DND-41 (cell line): ENCODE measurements at regions not wholly inside any gene's neighbourhood (a gene's known extent, or its start where the extent isn't known, plus 50 kb on each side); places are given as distances from the start of the nearest gene placed in this dataset.

Source experiments
- EZH2 ChIP-seq: IDR thresholded peaks from 3 replicates; pipeline ENCODE4 v1.6.1; 2012; ENCODE audit warnings: borderline replicate concordance, low read depth, mild to moderate bottlenecking, moderate library complexity, low read length, inconsistent platforms; ENCODE audit not compliant: severe bottlenecking
- TF ChIP-seq, protein P1 (sequence below): IDR thresholded peaks from 2 replicates; pipeline ENCODE4 v1.5.1; 2012; ENCODE audit warnings: borderline replicate concordance, low read length, moderate library complexity, mild to moderate bottlenecking; ENCODE audit not compliant: poor library complexity, severe bottlenecking; ENCODE audit errors: extremely low read depth

DNA sequence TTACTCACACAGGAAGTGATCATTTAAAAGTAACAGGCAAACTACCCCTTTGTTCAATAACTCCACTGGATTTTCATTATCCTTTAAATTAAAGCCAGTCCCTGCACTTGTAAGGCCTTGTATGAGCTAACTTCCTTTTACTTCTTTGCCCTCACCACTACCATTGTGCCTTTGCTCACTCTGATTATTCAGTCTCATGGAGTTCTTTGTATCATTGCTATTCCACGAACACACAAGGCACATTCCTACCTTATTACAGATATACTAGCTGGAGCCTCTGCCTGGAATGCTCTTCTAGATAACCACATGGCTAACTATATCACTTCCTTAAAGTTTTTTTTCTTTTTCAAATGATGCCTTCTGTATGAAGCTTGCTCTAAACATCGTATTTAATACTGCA is 748.6 kb upstream of the HS3ST5 start:
- TF ChIP-seq, protein P1, sequence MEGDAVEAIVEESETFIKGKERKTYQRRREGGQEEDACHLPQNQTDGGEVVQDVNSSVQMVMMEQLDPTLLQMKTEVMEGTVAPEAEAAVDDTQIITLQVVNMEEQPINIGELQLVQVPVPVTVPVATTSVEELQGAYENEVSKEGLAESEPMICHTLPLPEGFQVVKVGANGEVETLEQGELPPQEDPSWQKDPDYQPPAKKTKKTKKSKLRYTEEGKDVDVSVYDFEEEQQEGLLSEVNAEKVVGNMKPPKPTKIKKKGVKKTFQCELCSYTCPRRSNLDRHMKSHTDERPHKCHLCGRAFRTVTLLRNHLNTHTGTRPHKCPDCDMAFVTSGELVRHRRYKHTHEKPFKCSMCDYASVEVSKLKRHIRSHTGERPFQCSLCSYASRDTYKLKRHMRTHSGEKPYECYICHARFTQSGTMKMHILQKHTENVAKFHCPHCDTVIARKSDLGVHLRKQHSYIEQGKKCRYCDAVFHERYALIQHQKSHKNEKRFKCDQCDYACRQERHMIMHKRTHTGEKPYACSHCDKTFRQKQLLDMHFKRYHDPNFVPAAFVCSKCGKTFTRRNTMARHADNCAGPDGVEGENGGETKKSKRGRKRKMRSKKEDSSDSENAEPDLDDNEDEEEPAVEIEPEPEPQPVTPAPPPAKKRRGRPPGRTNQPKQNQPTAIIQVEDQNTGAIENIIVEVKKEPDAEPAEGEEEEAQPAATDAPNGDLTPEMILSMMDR, result no peak
- no peak for TF ChIP-seq EZH2
